ENCODE measurements at regions not wholly inside any gene's neighbourhood (a gene's known extent, or its start where the extent isn't known, plus 50 kb on each side); places are given as distances from the start of the nearest gene placed in this dataset.

- no peak for TF ChIP-seq CTCF (IDR thresholded peaks at IDR 0.05; ENCODE audit: insufficient read depth, low read length, poor library complexity, severe bottlenecking)
- TF ChIP-seq EZH2phosphoT487 (conservative IDR thresholded peaks at IDR 0.05; ENCODE audit: low read length), result no peak
Measured at GRCh38 chr3:27553886-27554540, 69.8 kb upstream of the SLC4A7 start.

Data from SU-DHL-6 (cell line).